Activated B cell treated with CpG ODN at 0.5 μM for 24 hours (primary cell): ENCODE measurements at regions not wholly inside any gene's neighbourhood (a gene's known extent, or its start where the extent isn't known, plus 50 kb on each side); places are given as distances from the start of the nearest gene placed in this dataset.
"Not testable (repeated sequence)": the region's sequence is repeated elsewhere in the genome, so short reads cannot be mapped to it uniquely, and the experiment has no call there.

ENCODE experiments used
- ATAC-seq: fragments of 200-7000 bp; cut with Tn5 transposase; one replicate; pipeline ENCODE4 v1.10.0; 2021; ENCODE audit warnings: low read depth, mild to moderate bottlenecking, moderate library complexity
- CTCF ChIA-PET: fragments of 350-600 bp; sonication (Branson Sonifier 250); formaldehyde crosslinking; loops from one replicate; lab custom pipeline; 2021; ENCODE audit warnings: antibody characterized with exemption; lab: Charles Lee
- POLR2A ChIA-PET: fragments of 350-600 bp; sonication (Branson Sonifier 250); formaldehyde crosslinking; loops from one replicate; lab custom pipeline; 2021; ENCODE audit warnings: antibody characterized with exemption; lab: Charles Lee
- DNase-seq: peaks from one replicate; pipeline ENCODE4 v3.0.0; 2022
- H3K27ac Mint-ChIP-seq: one replicate; pipeline ENCODE4 v1.8.0; 2020; ENCODE audit warnings: mixed read lengths
- H3K27me3 Mint-ChIP-seq: one replicate; pipeline ENCODE4 v1.8.0; 2021; ENCODE audit warnings: mixed read lengths
- H3K36me3 Mint-ChIP-seq: one replicate; pipeline ENCODE4 v1.8.0; 2021; ENCODE audit warnings: low read depth, mixed read lengths
- H3K4me1 Mint-ChIP-seq: one replicate; pipeline ENCODE4 v1.8.0; 2021; ENCODE audit warnings: mixed read lengths
- H3K4me3 Mint-ChIP-seq: one replicate; pipeline ENCODE4 v1.8.0; 2020; ENCODE audit warnings: mild to moderate bottlenecking, mixed read lengths
- H3K9me3 Mint-ChIP-seq: one replicate; pipeline ENCODE4 v1.8.0; 2020; ENCODE audit warnings: mixed read lengths
- CTCF ChIP-seq: fragments of 200-600 bp; IDR thresholded peaks from one replicate; pipeline ENCODE4 v1.8.0; 2022; ENCODE audit warnings: antibody characterized with exemption, mild to moderate bottlenecking
- intact Hi-C: fragments of 100-400 bp; cut with micrococcal nuclease; formaldehyde crosslinking; loops from one replicate; pipeline ENCODE4 v1.15.1; 2024

GRCh38 chr10:30727524-30727923, 98.0 kb upstream of the LYZL2 start:
- Mint-ChIP-seq H3K27me3 (peaks cover 3% of the 10 kb centered on the region), H3K27ac (no peak overlapping the region), H3K36me3 (no peaks in the 10 kb centered on the region), H3K9me3 (no peaks in the 10 kb centered on the region), H3K4me1 (peaks cover 11% of the 10 kb centered on the region), H3K4me3 (no peak overlapping the region)
- no peak for DNase-seq
- POLR2A ChIA-PET = no interaction called here
- no peak for ATAC-seq
- CTCF ChIA-PET = no interaction called here
- intact Hi-C loops = loop anchor here (1.0 to 2.0 kb wide), 5 partner anchors 41 to 1081 kb away; no protein-coding TSS in a partner anchor
- TF ChIP-seq CTCF = no peak

- peaks cover 15% of the 10 kb centered on the region for H3K4me1 Mint-ChIP-seq
- H3K9me3 Mint-ChIP-seq, H3K4me3 Mint-ChIP-seq, POLR2A ChIA-PET, H3K36me3 Mint-ChIP-seq, H3K27me3 Mint-ChIP-seq, H3K27ac Mint-ChIP-seq: not testable (repeated sequence)
- intact Hi-C loops = loop anchor here (1.0 to 2.0 kb wide), 5 partner anchors 40 to 1081 kb away; no protein-coding TSS in a partner anchor
- DNase-seq (peak; percentile 71), ATAC-seq (peak; percentile 89)
- peak; percentile 20 for TF ChIP-seq CTCF
- CTCF ChIA-PET = interaction anchor here (0.7 to 1.5 kb wide), 2 partner anchors 17 to 39 kb away, joined by 3 to 6 read pairs; no protein-coding TSS in a partner anchor
Measured at GRCh38 chr10:30726783-30727414, 97.3 kb upstream of the LYZL2 start.

GRCh38 chr10:30725661-30726060, 96.1 kb upstream of the LYZL2 start:
- H3K4me1 Mint-ChIP-seq = peaks cover 15% of the 10 kb centered on the region
- no peak for TF ChIP-seq CTCF
- H3K36me3 Mint-ChIP-seq = no peaks in the 10 kb centered on the region
- no peak overlapping the region for H3K4me3 Mint-ChIP-seq
- H3K27me3 Mint-ChIP-seq = peaks cover 3% of the 10 kb centered on the region
- intact Hi-C loops = loop anchor here (2.0 kb wide), 2 partner anchors 39 to 765 kb away; no protein-coding TSS in a partner anchor
- no peaks in the 10 kb centered on the region for H3K9me3 Mint-ChIP-seq
- ATAC-seq = no peak
- DNase-seq = no peak
- H3K27ac Mint-ChIP-seq = no peak overlapping the region
- CTCF ChIA-PET = interaction anchor here (1.5 kb wide), 1 partner anchor 38 kb away, joined by 6 read pairs; no protein-coding TSS in a partner anchor
- POLR2A ChIA-PET = no interaction called here

- ATAC-seq (no peak), DNase-seq (no peak)
- intact Hi-C loops = no loop called here
- Mint-ChIP-seq H3K4me1 (peaks cover 15% of the 10 kb centered on the region), H3K9me3 (no peaks in the 10 kb centered on the region), H3K27ac (no peak overlapping the region), H3K4me3 (no peak overlapping the region), H3K36me3 (no peaks in the 10 kb centered on the region), H3K27me3 (peaks cover 13% of the 10 kb centered on the region)
- POLR2A ChIA-PET = no interaction called here
- CTCF ChIA-PET = interaction anchor here (1.3 to 4.8 kb wide), 3 partner anchors 36 to 54 kb away, joined by 4 to 19 read pairs (median 4); no protein-coding TSS in a partner anchor
- no peak for TF ChIP-seq CTCF
Measured at GRCh38 chr10:30724296-30724695, 94.7 kb upstream of the LYZL2 start.

GRCh38 chr10:30722956-30723620, 93.5 kb upstream of the LYZL2 start:
- ATAC-seq (peak; percentile 29), DNase-seq (no peak)
- no peaks in the 10 kb centered on the region for H3K36me3 Mint-ChIP-seq
- peaks cover 15% of the 10 kb centered on the region for H3K4me1 Mint-ChIP-seq
- intact Hi-C loops = no loop called here
- no peaks in the 10 kb centered on the region for H3K9me3 Mint-ChIP-seq
- H3K27ac Mint-ChIP-seq = no peak overlapping the region
- ChIA-PET CTCF (interaction anchor here (1.1 to 4.8 kb wide), 5 partner anchors 35 to 1047 kb away, joined by 4 to 19 read pairs (median 4); no protein-coding TSS in a partner anchor), POLR2A (interaction anchor here (0.6 kb wide), 1 partner anchor 411 kb away, joined by 3 read pairs; no protein-coding TSS in a partner anchor)
- H3K27me3 Mint-ChIP-seq = peaks cover 21% of the 10 kb centered on the region
- TF ChIP-seq CTCF = no peak
- H3K4me3 Mint-ChIP-seq = no peak overlapping the region
